ENCODE measurements at regions not wholly inside any gene's neighbourhood (a gene's known extent, or its start where the extent isn't known, plus 50 kb on each side); places are given as distances from the start of the nearest gene placed in this dataset.

DNA sequence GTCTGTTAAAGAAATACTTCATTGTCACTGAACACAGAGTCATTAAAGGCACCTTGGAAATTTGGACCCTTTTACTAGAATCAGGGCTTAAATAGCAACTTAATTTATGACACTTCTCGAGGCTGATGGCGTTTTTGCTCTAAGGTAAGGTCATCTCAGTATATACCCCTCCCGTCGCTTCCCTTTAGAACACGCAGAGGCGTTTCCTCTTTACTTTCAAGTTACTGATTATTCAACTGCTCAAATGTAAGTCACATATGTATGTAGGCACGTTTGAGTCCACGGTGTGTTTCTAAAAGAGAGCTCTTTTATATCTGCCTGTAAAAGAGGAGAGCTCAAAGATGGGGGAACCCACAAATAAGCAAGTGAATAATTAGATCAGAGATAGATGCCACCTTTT, 181.5 kb downstream of the TSHZ3 start:
- H3K23me2 ChIP-seq (ENCODE audit: low read depth, low read length): no peaks in the 10 kb centered on the region
- H3K79me1 ChIP-seq (ENCODE audit: low read depth, low read length): no peaks in the 10 kb centered on the region
- H2BK120ac ChIP-seq (replicated peaks; ENCODE audit: low read depth, low read length): no peak overlapping the region
- no peak overlapping the region for H2BK15ac ChIP-seq (ENCODE audit: low read length)
- H3K14ac ChIP-seq (ENCODE audit: insufficient read length): no peak overlapping the region
- no peaks in the 10 kb centered on the region for H3K36me3 ChIP-seq (ENCODE audit: control insufficient read depth in 2 of 4, insufficient read depth in 4 of 4, low read length in 3 of 4)
- H3K4me3 ChIP-seq (ENCODE audit: extremely low read depth in 1 of 4, insufficient read depth in 2 of 4, low read depth in 3 of 4, low read length in 4 of 4): no peak overlapping the region
- TF ChIP-seq ASH2L (IDR thresholded peaks at IDR 0.05; ENCODE audit: low read length): no peak
- H3K4ac ChIP-seq (replicated peaks; ENCODE audit: insufficient read length, low read depth, low read length): no peak overlapping the region
- WGBS, 2 experiments (ENCODE audit: extremely low coverage in 1 of 2, insufficient coverage in 1 of 2, insufficient read length in 1 of 2, insufficient replicate concordance in 2 of 2, low coverage in 1 of 2, low lambda C conversion rate in 2 of 2, missing lambda C conversion rate in 1 of 2): 89% methylated on average over 8 of the region's 8 CpGs; no CpG with 5 or more reads in 1 of the 2 experiments
- FAIRE-seq (no peak), DNase-seq (ENCODE audit: low read depth in 1 of 2, low spot score in 2 of 2) (no peak)
- H2AK5ac ChIP-seq (ENCODE audit: low read depth, low read length): no peak overlapping the region
- ChIA-PET CTCF (ENCODE audit: partially characterized antibody) (interaction anchor here (1.4 kb wide), 1 partner anchor 116 kb away, joined by 4 read pairs; no protein-coding TSS in a partner anchor), POLR2A (ENCODE audit: partially characterized antibody) (no interaction called here)
- no peak overlapping the region for H3K9ac ChIP-seq (replicated peaks in 1 of 4; ENCODE audit: extremely low read depth in 1 of 4, low read depth in 3 of 4, low read length in 3 of 4)
- H3K4me2 ChIP-seq (ENCODE audit: insufficient read depth in 1 of 2, low read depth in 2 of 2, low read length in 2 of 2): no peak overlapping the region
- no peaks in the 10 kb centered on the region for H3K79me2 ChIP-seq (ENCODE audit: control insufficient read depth in 1 of 2, insufficient read depth in 2 of 2, low read length in 2 of 2)
- no peak overlapping the region for H3K23ac ChIP-seq (ENCODE audit: insufficient read length)
- no peak overlapping the region for H4K5ac ChIP-seq (ENCODE audit: insufficient read length, low read depth, low read length)
- no peak overlapping the region for H3K27ac ChIP-seq (ENCODE audit: low read depth, low read length)
- no peaks in the 10 kb centered on the region for H3K9me3 ChIP-seq (ENCODE audit: insufficient read depth in 2 of 2, low read depth in 1 of 2, low read length in 1 of 2)
- no peaks in the 10 kb centered on the region for H4K20me1 ChIP-seq (replicated peaks in 1 of 2; ENCODE audit: control insufficient read depth in 1 of 2, insufficient read depth in 2 of 2, low read length in 2 of 2)
- no peak overlapping the region for H2BK20ac ChIP-seq (ENCODE audit: low read length)
- no peaks in the 10 kb centered on the region for H3K4me1 ChIP-seq (replicated peaks in 1 of 4; ENCODE audit: control insufficient read depth in 3 of 4, insufficient read depth in 4 of 4, low read length in 3 of 4)
- H2AFZ ChIP-seq (ENCODE audit: low read length): no peak overlapping the region
- H2BK12ac ChIP-seq (ENCODE audit: low read depth, low read length): no peak overlapping the region
- no peak overlapping the region for H4K91ac ChIP-seq (replicated peaks; ENCODE audit: insufficient read length, low read length)
- no peak overlapping the region for H4K8ac ChIP-seq (ENCODE audit: extremely low read depth, insufficient read depth, low read length)
- H3K18ac ChIP-seq (ENCODE audit: extremely low read depth, low read length): no peak overlapping the region
- H2BK5ac ChIP-seq (ENCODE audit: low read depth, low read length): no peak overlapping the region
- H3K27me3 ChIP-seq (replicated peaks in 1 of 4; ENCODE audit: control insufficient read depth in 3 of 4, extremely low read depth in 1 of 4, insufficient read depth in 3 of 4, low read length in 3 of 4): no peaks in the 10 kb centered on the region; a peak in 1 of 7 replicates
- no peak overlapping the region for H3K56ac ChIP-seq (replicated peaks; ENCODE audit: insufficient read length, low read depth, low read length)
